Upper lobe of left lung (tissue), 6 donors: ENCODE measurements at regions not wholly inside any gene's neighbourhood (a gene's known extent, or its start where the extent isn't known, plus 50 kb on each side); places are given as distances from the start of the nearest gene placed in this dataset.
"Not testable (repeated sequence)": the region's sequence is repeated elsewhere in the genome, so short reads cannot be mapped to it uniquely, and the experiment has no call there.

Experiments used
- ATAC-seq, 2 donors: fragments of 200-7000 bp; cut with Tn5 transposase; one replicate each; pipeline ENCODE4 v1.9.1; 2022; ENCODE audit warnings: mild to moderate bottlenecking in 2 of 2, moderate library complexity in 2 of 2; ENCODE audit not compliant: low FRiP score in 2 of 2
- DNase-seq, 2 donors: peaks; one replicate each; pipeline ENCODE4 v3.0.0-alpha.2; 2019 to 2020
- H3K27ac ChIP-seq, 4 donors: fragments of 200-600 bp; sonication (generic); one replicate each; pipeline ENCODE4 v1.5.1; 2016 to 2019
- H3K27me3 ChIP-seq, 4 donors: fragments of 200-600 bp; sonication (generic); one replicate each; pipeline ENCODE4 v1.5.1; 2017 to 2019
- H3K36me3 ChIP-seq, 4 donors: fragments of 200-600 bp; sonication (generic); one replicate each; pipeline ENCODE4 v1.5.1; 2016 to 2019
- H3K4me1 ChIP-seq, 4 donors: fragments of 200-600 bp; sonication (generic); one replicate each; pipeline ENCODE4 v1.5.1; 2018 to 2019
- H3K4me3 ChIP-seq, 4 donors: fragments of 200-600 bp; sonication (generic); one replicate each; pipeline ENCODE4 v1.5.1; 2017 to 2019; ENCODE audit warnings: mild to moderate bottlenecking in 2 of 4, moderate library complexity in 1 of 4
- H3K9me3 ChIP-seq, 4 donors: fragments of 200-600 bp; sonication (generic); one replicate each; pipeline ENCODE4 v1.5.1; 2018 to 2019
- CTCF ChIP-seq, 6 experiments: fragments of 450-650 bp in 4 of 6; fragments of 200-600 bp in 2 of 6; sonication (generic) in 2 of 6; IDR thresholded peaks; one replicate each; pipeline ENCODE4 v1.5.1; 2016 to 2019; ENCODE audit warnings: antibody characterized with exemption in 6 of 6
- EP300 ChIP-seq, 4 donors: sonication (generic); formaldehyde crosslinking; IDR thresholded peaks; one replicate each; pipeline ENCODE4 v1.5.1; 2017; ENCODE audit warnings: antibody characterized with exemption in 4 of 4, control low read depth in 2 of 4
- POLR2A ChIP-seq, 4 donors: fragments of 450-650 bp; IDR thresholded peaks; one replicate each; pipeline ENCODE4 v1.5.1; 2016 to 2017; ENCODE audit warnings: antibody characterized with exemption in 4 of 4, mild to moderate bottlenecking in 2 of 4
- POLR2AphosphoS5 ChIP-seq, 2 donors: sonication (generic); formaldehyde crosslinking; IDR thresholded peaks; one replicate each; pipeline ENCODE4 v1.5.1; 2017; ENCODE audit warnings: antibody characterized with exemption in 2 of 2
- WGBS, 2 donors: methylation state at CpG; one replicate each; pipeline ENCODE4 v1.1.5; 2017 to 2018; 5-methylcytosine and 5-hydroxymethylcytosine counted together
- donor health status: DM: no; HTN: no; CAD: no; lungs with moderate emphysema.
- donor health status: DM: no; HTN: yes; CAD: no; lungs with severe emphysema.

DNA sequence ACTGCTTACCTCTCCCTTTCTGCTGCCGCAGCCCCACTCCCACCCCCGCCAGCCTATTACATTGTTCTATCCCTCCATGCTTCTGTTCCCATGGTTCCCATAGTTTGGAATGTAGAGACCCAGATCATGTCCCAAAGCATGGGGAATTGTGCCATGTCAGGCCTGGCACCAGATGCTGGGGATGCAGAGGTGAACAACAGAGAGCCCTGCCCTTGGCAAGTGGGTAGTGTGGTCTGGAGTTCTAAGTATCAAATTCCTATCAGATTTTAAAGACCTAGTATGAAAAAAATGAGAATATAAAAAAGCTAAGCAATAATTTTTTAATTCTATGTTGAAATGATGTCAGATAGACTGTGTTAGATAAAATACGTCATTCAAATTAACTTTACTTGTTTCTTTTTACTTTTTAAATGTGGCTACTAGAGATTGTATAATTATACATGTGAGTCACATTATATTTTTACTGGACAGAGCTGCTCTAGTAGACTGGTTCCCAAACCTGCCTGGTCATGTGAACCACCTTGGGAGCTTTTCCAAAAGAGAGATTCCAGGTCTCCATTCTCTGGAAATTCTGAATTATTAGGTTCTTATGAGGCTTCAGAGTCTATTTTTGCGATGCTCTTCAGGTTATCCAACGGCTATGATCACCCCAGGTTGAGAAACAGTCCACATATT lies 113.0 kb upstream of the DAB1 start:
- Histone ChIP-seq H3K27ac (no peak overlapping the region), H3K9me3 (no peaks in the 10 kb centered on the region), H3K27me3 (no peaks in the 10 kb centered on the region), H3K4me1 (no peaks in the 10 kb centered on the region), H3K4me3 (no peak overlapping the region), H3K36me3 (no peaks in the 10 kb centered on the region)
- 66 to 88% methylated on average over 5 of the region's 5 CpGs for WGBS, 2 donors
- DNase-seq = no peak
- TF ChIP-seq POLR2AphosphoS5 (IDR thresholded peaks at IDR 0.05) (no peak), EP300 (IDR thresholded peaks at IDR 0.05) (no peak), CTCF (IDR thresholded peaks at IDR 0.05) (no peak), POLR2A (IDR thresholded peaks at IDR 0.05) (no peak)
- no peak for ATAC-seq

GRCh38 chr1:57532299-57532698 lies 108.4 kb upstream of the DAB1 start:
- H3K4me1 ChIP-seq = no peaks in the 10 kb centered on the region
- DNase-seq (no peak), ATAC-seq (no peak)
- H3K36me3 ChIP-seq = no peaks in the 10 kb centered on the region
- H3K9me3 ChIP-seq = peaks cover 0 to 6% (median 0%) of the 10 kb centered on the region in 4 donors
- no peak overlapping the region for H3K4me3 ChIP-seq
- H3K27ac ChIP-seq = no peak overlapping the region
- no peaks in the 10 kb centered on the region for H3K27me3 ChIP-seq
- 75 to 78% methylated on average over 1 of the region's 1 CpG for WGBS, 2 donors
- TF ChIP-seq POLR2AphosphoS5 (IDR thresholded peaks at IDR 0.05) = no peak
- TF ChIP-seq EP300 (IDR thresholded peaks at IDR 0.05) = no peak
- no peak for TF ChIP-seq POLR2A (IDR thresholded peaks at IDR 0.05)
- no peak for TF ChIP-seq CTCF (IDR thresholded peaks at IDR 0.05)

DNA sequence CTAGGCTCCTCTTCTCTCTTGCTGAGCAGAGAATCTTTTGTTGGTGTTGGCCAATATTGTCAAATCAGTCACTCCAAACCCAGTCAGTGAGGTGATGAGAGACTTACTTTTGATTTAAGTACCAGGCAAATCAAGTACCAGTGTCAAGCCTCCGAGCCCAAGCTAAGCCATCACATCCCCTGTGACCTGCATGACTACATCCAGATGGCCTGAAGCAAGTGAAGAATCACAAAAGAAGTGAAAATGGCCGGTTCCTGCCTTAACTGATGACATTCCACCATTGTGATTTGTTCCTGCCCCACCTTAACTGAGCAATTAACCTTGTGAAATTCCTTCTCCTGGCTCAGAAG lies 107.0 kb upstream of the DAB1 start:
- not testable (repeated sequence) for H3K27me3 ChIP-seq, ATAC-seq, H3K27ac ChIP-seq, H3K4me1 ChIP-seq, H3K9me3 ChIP-seq, DNase-seq, H3K4me3 ChIP-seq, H3K36me3 ChIP-seq
- 62 to 69% methylated on average over 2 of the region's 2 CpGs for WGBS, 2 donors

DNA sequence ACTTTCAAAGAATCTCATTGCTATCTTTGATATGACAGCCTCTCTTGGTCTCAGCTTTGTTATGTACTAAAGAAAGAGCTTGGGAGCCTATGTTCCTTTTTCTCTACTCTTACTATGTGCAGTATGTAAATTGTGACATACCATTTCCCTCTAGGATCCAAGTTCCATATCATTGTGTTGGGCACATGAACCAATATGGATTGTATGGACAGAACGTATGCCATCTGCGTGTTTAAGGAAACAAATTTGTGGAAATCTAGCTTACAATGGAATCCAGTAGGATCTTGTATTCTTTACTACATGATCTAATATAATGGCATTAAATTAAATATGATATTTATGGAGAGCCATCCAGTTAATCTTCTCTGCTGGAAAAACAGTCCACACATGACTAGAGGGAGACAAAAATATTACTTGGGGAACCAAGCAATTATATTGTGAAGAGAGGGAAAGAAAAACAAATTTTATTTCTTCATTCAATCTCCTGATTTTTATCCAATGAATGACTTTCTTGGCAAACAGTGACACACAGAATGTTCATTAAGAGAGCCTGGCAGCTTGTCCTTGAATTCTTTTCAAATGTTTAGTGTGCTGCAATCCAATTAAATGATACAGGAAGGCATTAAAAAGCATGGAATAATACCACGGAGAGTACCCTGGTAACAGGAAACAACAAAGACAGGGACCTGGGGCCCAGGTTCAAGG lies 106.5 kb upstream of the DAB1 start:
- H3K9me3 ChIP-seq = peaks cover 0 to 6% (median 0%) of the 10 kb centered on the region in 4 donors
- TF ChIP-seq POLR2A (IDR thresholded peaks at IDR 0.05) (no peak), CTCF (IDR thresholded peaks at IDR 0.05) (no peak), EP300 (IDR thresholded peaks at IDR 0.05) (no peak)
- 81 to 82% methylated on average over 3 of the region's 3 CpGs for WGBS, 2 donors

DNA sequence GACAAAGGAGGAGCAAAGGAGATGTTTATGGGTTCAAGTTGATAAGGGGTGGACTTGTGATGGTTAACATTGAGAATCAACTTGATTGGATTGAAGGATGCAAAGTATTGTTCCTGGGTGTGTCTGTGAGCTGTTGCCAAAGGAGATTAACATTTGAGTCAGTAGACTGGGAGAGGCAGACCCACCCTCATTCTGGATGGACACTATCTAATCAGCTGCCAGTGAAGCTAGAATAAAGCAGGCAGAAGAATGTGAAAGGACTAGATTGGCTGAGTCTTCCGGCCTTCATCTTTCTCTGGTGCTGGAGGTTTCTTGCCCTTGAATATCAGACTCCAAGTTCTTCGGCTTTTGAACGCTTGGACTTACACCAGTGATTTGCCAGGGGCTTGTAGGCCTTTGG lies 98.7 kb upstream of the DAB1 start:
- Histone ChIP-seq H3K4me1 (no peaks in the 10 kb centered on the region), H3K36me3 (no peaks in the 10 kb centered on the region), H3K27ac (no peak overlapping the region), H3K9me3 (no peaks in the 10 kb centered on the region), H3K4me3 (no peak overlapping the region), H3K27me3 (no peaks in the 10 kb centered on the region)
- ATAC-seq (no peak), DNase-seq (no peak)
- WGBS, 2 donors = 94 to 96% methylated on average over 3 of the region's 3 CpGs
- TF ChIP-seq EP300 (IDR thresholded peaks at IDR 0.05) (no peak), POLR2A (IDR thresholded peaks at IDR 0.05) (no peak), POLR2AphosphoS5 (IDR thresholded peaks at IDR 0.05) (no peak), CTCF (IDR thresholded peaks at IDR 0.05) (no peak)

More for the DNA sequence above, 106.5 kb upstream of the DAB1 start:
- Histone ChIP-seq H3K27ac (no peak overlapping the region), H3K4me1 (no peaks in the 10 kb centered on the region), H3K27me3 (no peaks in the 10 kb centered on the region), H3K4me3 (no peak overlapping the region), H3K36me3 (no peaks in the 10 kb centered on the region)
- DNase-seq = no peak
- ATAC-seq = no peak
